ENCODE measurements at regions not wholly inside any gene's neighbourhood (a gene's known extent, or its start where the extent isn't known, plus 50 kb on each side); places are given as distances from the start of the nearest gene placed in this dataset.

DNA sequence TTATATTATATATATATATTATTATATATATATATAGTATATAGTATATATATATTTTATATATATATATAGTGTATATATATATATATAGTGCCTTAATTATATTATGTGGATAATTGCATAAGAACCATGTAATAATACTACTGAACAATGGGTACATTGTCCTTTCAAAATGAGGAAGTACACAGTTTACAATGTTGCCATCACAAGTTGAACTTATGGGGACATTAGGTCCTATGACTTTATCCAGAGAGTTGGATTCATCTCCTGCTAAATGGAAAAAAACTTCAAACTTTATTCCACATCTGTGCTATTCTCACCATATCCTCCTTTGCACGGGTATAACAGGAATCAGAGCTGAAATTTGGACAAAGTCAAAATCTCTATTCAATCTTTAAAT is 105.0 kb upstream of the AGR3 start:
- Histone ChIP-seq H4K20me1 (ENCODE audit: control insufficient read depth, insufficient read depth, insufficient read length) (no peaks in the 10 kb centered on the region), H3K4me2 (ENCODE audit: insufficient read depth, insufficient read length, low read length) (no peak overlapping the region)

More for the DNA sequence above, 105.0 kb upstream of the AGR3 start:
- Histone ChIP-seq H3K4me1 (ENCODE audit: insufficient read depth, low read length) (no peaks in the 10 kb centered on the region), H3K56ac (ENCODE audit: insufficient read length, low read depth, low read length) (no peak overlapping the region), H3K18ac (ENCODE audit: insufficient read length, low read depth, low read length) (no peak overlapping the region), H2BK15ac (ENCODE audit: low read depth, low read length) (no peak overlapping the region), H2BK20ac (ENCODE audit: low read depth, low read length, poor library complexity, severe bottlenecking) (no peak overlapping the region), H3K27me3 (ENCODE audit: insufficient read depth, low read length) (no peaks in the 10 kb centered on the region), H3K4ac (ENCODE audit: low read depth, low read length) (no peak overlapping the region), H3K14ac (ENCODE audit: insufficient read depth, low read length) (no peak overlapping the region), H3T11ph (ENCODE audit: low read length) (no peak overlapping the region), H3K79me2 (ENCODE audit: insufficient read depth, low read length) (no peaks in the 10 kb centered on the region), H3K23ac (ENCODE audit: insufficient read length, low read depth, low read length) (no peak overlapping the region), H4K5ac (ENCODE audit: insufficient read length, low read depth, low read length) (no peak overlapping the region), H3K27ac (ENCODE audit: insufficient read length, low read depth, low read length) (no peak overlapping the region), H3K79me1 (ENCODE audit: insufficient read depth, low read depth, low read length, poor library complexity, severe bottlenecking) (no peaks in the 10 kb centered on the region), H2BK12ac (ENCODE audit: insufficient read length, low read depth, low read length) (no peak overlapping the region), H4K8ac (replicated peaks; ENCODE audit: insufficient read length, low read depth, low read length) (no peak overlapping the region), H4K91ac (ENCODE audit: insufficient read length, low read depth, low read length) (no peak overlapping the region), H3K9ac (ENCODE audit: extremely low read depth, insufficient read length, low read length) (no peak overlapping the region), H2AFZ (ENCODE audit: low read length) (no peak overlapping the region), H3K9me3 (ENCODE audit: control insufficient read depth, low read depth, low read length) (no peaks in the 10 kb centered on the region), H2BK120ac (ENCODE audit: low read depth, low read length, poor library complexity, severe bottlenecking) (no peak overlapping the region), H2BK5ac (ENCODE audit: insufficient read length, low read length) (no peak overlapping the region), H3K23me2 (ENCODE audit: insufficient read length, low read depth, low read length, poor library complexity, severe bottlenecking) (no peaks in the 10 kb centered on the region), H2AK5ac (ENCODE audit: insufficient read length, low read length) (no peak overlapping the region)
- H3K4me1 Mint-ChIP-seq: peaks cover 0 to 3% of the 10 kb centered on the region in 2 experiments; a peak in 2 of 4 replicates
- H3K27me3 Mint-ChIP-seq (ENCODE audit: low read depth): no peaks in the 10 kb centered on the region
- no CpG with 5 or more reads among the region's 1 CpG for WGBS (ENCODE audit: extremely low coverage, insufficient read length, low lambda C conversion rate)
- DNase-seq: no peak
- H3K9me3 Mint-ChIP-seq: no peaks in the 10 kb centered on the region
- H3K4me3 Mint-ChIP-seq: no peak overlapping the region
- no peaks in the 10 kb centered on the region for H3K36me3 Mint-ChIP-seq (ENCODE audit: insufficient read depth in 1 of 3, low read depth in 3 of 3)
- H3K27ac Mint-ChIP-seq: no peak overlapping the region
- no peak for TF ChIP-seq CTCF (conservative IDR thresholded peaks at IDR 0.05)
